Ovary (tissue), 3 donors: ENCODE measurements at regions not wholly inside any gene's neighbourhood (a gene's known extent, or its start where the extent isn't known, plus 50 kb on each side); places are given as distances from the start of the nearest gene placed in this dataset.

ENCODE experiments used
- EP300 ChIP-seq: sonication (generic); formaldehyde crosslinking; IDR thresholded peaks from one replicate; pipeline ENCODE4 v1.6.1; 2017; ENCODE audit warnings: antibody characterized with exemption
- POLR2A ChIP-seq: fragments of 450-650 bp; IDR thresholded peaks from one replicate; pipeline ENCODE4 v1.6.1; 2017; ENCODE audit warnings: antibody characterized with exemption, mild to moderate bottlenecking, moderate library complexity
- TF ChIP-seq, protein P1 (sequence below), 3 donors: fragments of 450-650 bp in 2 of 3; fragments of 200-600 bp in 1 of 3; IDR thresholded peaks; one replicate each; pipeline versions ENCODE4 v1.5.1 to v1.8.0; 2016 to 2022; ENCODE audit warnings: antibody characterized with exemption in 3 of 3, mild to moderate bottlenecking in 1 of 3
- donor health status: DM: no; HTN: no; CAD: no.

DNA sequence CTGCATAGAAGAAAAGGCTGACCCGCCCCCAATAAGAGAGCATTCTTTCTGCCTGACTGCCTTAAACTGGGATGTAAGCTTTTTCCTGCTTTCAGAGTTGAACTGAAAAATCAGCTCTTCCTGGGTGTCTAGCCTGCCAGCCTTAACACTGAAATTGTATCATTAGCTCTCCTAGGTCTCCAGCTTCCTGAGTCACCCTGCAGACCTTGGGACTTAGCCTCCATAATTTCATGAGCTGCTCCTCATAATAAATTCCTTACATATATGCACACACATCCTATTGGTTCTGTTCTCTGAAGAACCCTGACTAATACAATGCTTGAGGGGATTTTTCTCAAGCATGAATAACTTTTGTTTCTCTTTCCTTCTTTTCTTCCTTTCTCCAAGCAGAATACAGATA is 76.4 kb upstream of the FAR2 start:
- TF ChIP-seq, protein P1, sequence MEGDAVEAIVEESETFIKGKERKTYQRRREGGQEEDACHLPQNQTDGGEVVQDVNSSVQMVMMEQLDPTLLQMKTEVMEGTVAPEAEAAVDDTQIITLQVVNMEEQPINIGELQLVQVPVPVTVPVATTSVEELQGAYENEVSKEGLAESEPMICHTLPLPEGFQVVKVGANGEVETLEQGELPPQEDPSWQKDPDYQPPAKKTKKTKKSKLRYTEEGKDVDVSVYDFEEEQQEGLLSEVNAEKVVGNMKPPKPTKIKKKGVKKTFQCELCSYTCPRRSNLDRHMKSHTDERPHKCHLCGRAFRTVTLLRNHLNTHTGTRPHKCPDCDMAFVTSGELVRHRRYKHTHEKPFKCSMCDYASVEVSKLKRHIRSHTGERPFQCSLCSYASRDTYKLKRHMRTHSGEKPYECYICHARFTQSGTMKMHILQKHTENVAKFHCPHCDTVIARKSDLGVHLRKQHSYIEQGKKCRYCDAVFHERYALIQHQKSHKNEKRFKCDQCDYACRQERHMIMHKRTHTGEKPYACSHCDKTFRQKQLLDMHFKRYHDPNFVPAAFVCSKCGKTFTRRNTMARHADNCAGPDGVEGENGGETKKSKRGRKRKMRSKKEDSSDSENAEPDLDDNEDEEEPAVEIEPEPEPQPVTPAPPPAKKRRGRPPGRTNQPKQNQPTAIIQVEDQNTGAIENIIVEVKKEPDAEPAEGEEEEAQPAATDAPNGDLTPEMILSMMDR (IDR thresholded peaks at IDR 0.05), result no peak
- TF ChIP-seq EP300, result no peak
- no peak for TF ChIP-seq POLR2A
